Choroid plexus epithelial cell (primary cell): ENCODE measurements at regions not wholly inside any gene's neighbourhood (a gene's known extent, or its start where the extent isn't known, plus 50 kb on each side); places are given as distances from the start of the nearest gene placed in this dataset.

Experiments used
- DNase-seq: peaks from one replicate; pipeline ENCODE4 v3.0.0-alpha.2; 2010; ENCODE audit warnings: low read depth
- H3K4me3 ChIP-seq: 2 replicates; pipeline ENCODE4 v1.5.1; 2011; ENCODE audit warnings: low read depth, mild to moderate bottlenecking, control low read depth, low read length, moderate library complexity
- CTCF ChIP-seq: conservative IDR thresholded peaks from 2 replicates; pipeline ENCODE4 v1.5.1; 2011; ENCODE audit warnings: low read depth, mild to moderate bottlenecking, control low read depth, inconsistent platforms, low read length, moderate library complexity

- no peak overlapping the region for H3K4me3 ChIP-seq
- no peak for TF ChIP-seq CTCF
- no peak for DNase-seq
Observed at GRCh38 chr17:73787076-73788059, 143.1 kb upstream of the SDK2 start.

- no peak overlapping the region for H3K4me3 ChIP-seq
- no peak for TF ChIP-seq CTCF
- DNase-seq, result no peak
Observed at GRCh38 chr17:73788111-73788510, 143.9 kb upstream of the SDK2 start.

- no peak for TF ChIP-seq CTCF
- DNase-seq, result no peak
- H3K4me3 ChIP-seq, result no peak overlapping the region
Observed at GRCh38 chr17:73791121-73791520, 146.9 kb upstream of the SDK2 start.

GRCh38 chr17:73791631-73792030, 147.4 kb upstream of the SDK2 start:
- DNase-seq, result no peak
- no peak overlapping the region for H3K4me3 ChIP-seq
- no peak for TF ChIP-seq CTCF

GRCh38 chr17:73792994-73793393, 148.7 kb upstream of the SDK2 start:
- DNase-seq, result no peak
- no peak overlapping the region for H3K4me3 ChIP-seq
- TF ChIP-seq CTCF, result no peak

GRCh38 chr17:73794336-73794735, 150.1 kb upstream of the SDK2 start:
- H3K4me3 ChIP-seq, result no peak overlapping the region
- TF ChIP-seq CTCF, result no peak
- DNase-seq, result no peak

GRCh38 chr17:73795730-73796129, 151.5 kb upstream of the SDK2 start:
- no peak for DNase-seq

More at GRCh38 chr17:73795730-73796129, 151.5 kb upstream of the SDK2 start:
- no peak for TF ChIP-seq CTCF
- H3K4me3 ChIP-seq, result no peak overlapping the region
